GM21360 (cell line): ENCODE measurements at regions not wholly inside any gene's neighbourhood (a gene's known extent, or its start where the extent isn't known, plus 50 kb on each side); places are given as distances from the start of the nearest gene placed in this dataset.
"Not testable (repeated sequence)": the region's sequence is repeated elsewhere in the genome, so short reads cannot be mapped to it uniquely, and the experiment has no call there.

Source experiments
- ATAC-seq: cut with Tn5 transposase; IDR thresholded peaks from one replicate; pipeline ENCODE4 v1.9.1; 2021; ENCODE audit warnings: mild to moderate bottlenecking, moderate library complexity; ENCODE audit not compliant: unreplicated experiment

GRCh38 chr5:166784545-166785078 lies 1506.8 kb upstream of the WWC1 start:
- ATAC-seq, result no peak

GRCh38 chr5:166786178-166786577 lies 1505.3 kb upstream of the WWC1 start:
- no peak for ATAC-seq

- ATAC-seq, result no peak
Observed at GRCh38 chr5:166786889-166787288, 1504.6 kb upstream of the WWC1 start.

- no peak for ATAC-seq
Observed at GRCh38 chr5:166788050-166788449, 1503.4 kb upstream of the WWC1 start.

GRCh38 chr5:166795756-166796155 lies 1495.7 kb upstream of the WWC1 start:
- ATAC-seq, result no peak

- no peak for ATAC-seq
Observed at GRCh38 chr5:166803058-166803457, 1488.4 kb upstream of the WWC1 start.

- not testable (repeated sequence) for ATAC-seq
Observed at GRCh38 chr5:166804223-166804622, 1487.2 kb upstream of the WWC1 start.

- ATAC-seq, result not testable (repeated sequence)
Observed at GRCh38 chr5:166804693-166805092, 1486.8 kb upstream of the WWC1 start.

GRCh38 chr5:166810093-166810658 lies 1481.3 kb upstream of the WWC1 start:
- ATAC-seq, result not testable (repeated sequence)

- no peak for ATAC-seq
Observed at GRCh38 chr5:166810721-166811120, 1480.7 kb upstream of the WWC1 start.

- no peak for ATAC-seq
Observed at GRCh38 chr5:166823360-166823759, 1468.1 kb upstream of the WWC1 start.

GRCh38 chr5:166834246-166834645 lies 1457.2 kb upstream of the WWC1 start:
- ATAC-seq, result no peak

- ATAC-seq, result no peak
Observed at GRCh38 chr5:166845044-166845443, 1446.4 kb upstream of the WWC1 start.

GRCh38 chr5:166856791-166857190 lies 1434.7 kb upstream of the WWC1 start:
- ATAC-seq, result no peak

- ATAC-seq, result no peak
Observed at GRCh38 chr5:166860426-166860825, 1431.0 kb upstream of the WWC1 start.

GRCh38 chr5:166862581-166862980 lies 1428.9 kb upstream of the WWC1 start:
- ATAC-seq, result no peak

- ATAC-seq, result no peak
Observed at GRCh38 chr5:166865206-166865605, 1426.2 kb upstream of the WWC1 start.

GRCh38 chr5:166880456-166880855 lies 1411.0 kb upstream of the WWC1 start:
- ATAC-seq, result no peak

- no peak for ATAC-seq
Observed at GRCh38 chr5:166881802-166882201, 1409.6 kb upstream of the WWC1 start.

GRCh38 chr5:166883016-166883415 lies 1408.4 kb upstream of the WWC1 start:
- no peak for ATAC-seq

- no peak for ATAC-seq
Observed at GRCh38 chr5:166898166-166898565, 1393.3 kb upstream of the WWC1 start.

- ATAC-seq, result no peak
Observed at GRCh38 chr5:166899343-166899742, 1392.1 kb upstream of the WWC1 start.

- no peak for ATAC-seq
Observed at GRCh38 chr5:166904571-166904970, 1386.9 kb upstream of the WWC1 start.
